OCI-M2 (cell line): ENCODE measurements at regions not wholly inside any gene's neighbourhood (a gene's known extent, or its start where the extent isn't known, plus 50 kb on each side); places are given as distances from the start of the nearest gene placed in this dataset.

Source experiments
- DNase-seq: peaks from one replicate; lab custom pipeline; 2025; ENCODE audit not compliant: unreplicated experiment; lab: John Stamatoyannopoulos, UW

- no peak for DNase-seq
Measured at GRCh38 chr3:76669322-76669721, 370.6 kb upstream of the ROBO2 start.

- no peak for DNase-seq
Measured at GRCh38 chr3:76673171-76673570, 366.7 kb upstream of the ROBO2 start.

- no peak for DNase-seq
Measured at GRCh38 chr3:76679541-76679940, 360.4 kb upstream of the ROBO2 start.

- DNase-seq = no peak
Measured at GRCh38 chr3:76683256-76683655, 356.6 kb upstream of the ROBO2 start.

- no peak for DNase-seq
Measured at GRCh38 chr3:76684946-76685345, 355.0 kb upstream of the ROBO2 start.

GRCh38 chr3:76685858-76686257 lies 354.0 kb upstream of the ROBO2 start:
- DNase-seq = no peak

GRCh38 chr3:76687019-76687418 lies 352.9 kb upstream of the ROBO2 start:
- no peak for DNase-seq

- DNase-seq = no peak
Measured at GRCh38 chr3:76694063-76694462, 345.8 kb upstream of the ROBO2 start.

- no peak for DNase-seq
Measured at GRCh38 chr3:76698136-76698706, 341.7 kb upstream of the ROBO2 start.

- no peak for DNase-seq
Measured at GRCh38 chr3:76699846-76700245, 340.1 kb upstream of the ROBO2 start.

- DNase-seq = no peak
Measured at GRCh38 chr3:76700323-76700722, 339.6 kb upstream of the ROBO2 start.

GRCh38 chr3:76702676-76703075 lies 337.2 kb upstream of the ROBO2 start:
- no peak for DNase-seq

- no peak for DNase-seq
Measured at GRCh38 chr3:76715426-76715825, 324.5 kb upstream of the ROBO2 start.

- DNase-seq = no peak
Measured at GRCh38 chr3:76723366-76723765, 316.5 kb upstream of the ROBO2 start.

- no peak for DNase-seq
Measured at GRCh38 chr3:76724075-76724474, 315.8 kb upstream of the ROBO2 start.

GRCh38 chr3:76724706-76725105 lies 315.2 kb upstream of the ROBO2 start:
- DNase-seq = no peak

- no peak for DNase-seq
Measured at GRCh38 chr3:76726034-76726433, 313.9 kb upstream of the ROBO2 start.

- DNase-seq = no peak
Measured at GRCh38 chr3:76728426-76728825, 311.5 kb upstream of the ROBO2 start.

- DNase-seq = no peak
Measured at GRCh38 chr3:76731471-76731870, 308.4 kb upstream of the ROBO2 start.

GRCh38 chr3:76733073-76733759 lies 306.7 kb upstream of the ROBO2 start:
- no peak for DNase-seq

GRCh38 chr3:76735152-76735551 lies 304.7 kb upstream of the ROBO2 start:
- no peak for DNase-seq

- no peak for DNase-seq
Measured at GRCh38 chr3:76753599-76753998, 286.3 kb upstream of the ROBO2 start.

- DNase-seq = no peak
Measured at GRCh38 chr3:76754247-76754646, 285.7 kb upstream of the ROBO2 start.
